GM04503 (cell line): ENCODE measurements at regions not wholly inside any gene's neighbourhood (a gene's known extent, or its start where the extent isn't known, plus 50 kb on each side); places are given as distances from the start of the nearest gene placed in this dataset.
"Not testable (repeated sequence)": the region's sequence is repeated elsewhere in the genome, so short reads cannot be mapped to it uniquely, and the experiment has no call there.

Source experiments
- DNase-seq: peaks from one replicate; pipeline ENCODE4 v3.0.0-alpha.2; 2012; ENCODE audit warnings: low read depth

- DNase-seq: no peak
These were observed 513.0 kb downstream of the IRS2 start for GRCh38 chr13:109273326-109273751.

GRCh38 chr13:109272595-109273325 is 513.6 kb downstream of the IRS2 start:
- DNase-seq: no peak

GRCh38 chr13:109271555-109272541 is 514.5 kb downstream of the IRS2 start:
- no peak for DNase-seq

GRCh38 chr13:109271061-109271460 is 515.3 kb downstream of the IRS2 start:
- no peak for DNase-seq

- DNase-seq: not testable (repeated sequence)
These were observed 517.0 kb downstream of the IRS2 start for GRCh38 chr13:109269381-109269780.

- not testable (repeated sequence) for DNase-seq
These were observed 517.9 kb downstream of the IRS2 start for GRCh38 chr13:109268492-109268891.

- DNase-seq: not testable (repeated sequence)
These were observed 519.0 kb downstream of the IRS2 start for GRCh38 chr13:109267400-109267799.

- not testable (repeated sequence) for DNase-seq
These were observed 521.0 kb downstream of the IRS2 start for GRCh38 chr13:109265438-109265742.

GRCh38 chr13:109264603-109265437 is 521.6 kb downstream of the IRS2 start:
- DNase-seq: not testable (repeated sequence)

GRCh38 chr13:109257761-109258157 is 528.6 kb downstream of the IRS2 start:
- not testable (repeated sequence) for DNase-seq
